ENCODE measurements at regions not wholly inside any gene's neighbourhood (a gene's known extent, or its start where the extent isn't known, plus 50 kb on each side); places are given as distances from the start of the nearest gene placed in this dataset.

- peaks cover 8 to 29% of the 10 kb centered on the region in 2 donors for H3K27me3 Mint-ChIP-seq
- CTCF ChIA-PET, result no interaction called here
- no peak overlapping the region for H3K4me3 ChIP-seq (ENCODE audit: control insufficient read depth in 1 of 2, extremely low read depth in 1 of 2, low read length in 1 of 2)
- no peaks in the 10 kb centered on the region for H3K9me3 ChIP-seq
- no peaks in the 10 kb centered on the region for H3K36me3 Mint-ChIP-seq
- 100% methylated on average over 1 of the region's 2 CpGs for WGBS (ENCODE audit: insufficient coverage)
- no peaks in the 10 kb centered on the region for H3K36me3 ChIP-seq (ENCODE audit: control insufficient read depth in 2 of 2, extremely low read depth in 1 of 2, insufficient read depth in 1 of 2, low read length in 1 of 2)
- H3K4me1 ChIP-seq (ENCODE audit: control insufficient read depth in 1 of 2, extremely low read depth in 1 of 2, insufficient read depth in 2 of 2, low read length in 2 of 2), result no peaks in the 10 kb centered on the region
- H3K4me1 Mint-ChIP-seq, result no peaks in the 10 kb centered on the region
- DNase-seq, result no peak
- H3K27ac ChIP-seq (ENCODE audit: low read length), result no peak overlapping the region
- no peak overlapping the region for H3K4me3 Mint-ChIP-seq
- peaks cover 0 to 4% of the 10 kb centered on the region in 2 experiments for H3K27me3 ChIP-seq (replicated peaks in 1 of 2; ENCODE audit: control insufficient read depth in 2 of 2, extremely low read depth in 1 of 2, insufficient read depth in 2 of 2, low read length in 1 of 2)
- no peak overlapping the region for H3K27ac Mint-ChIP-seq
- no peaks in the 10 kb centered on the region for H3K9me3 Mint-ChIP-seq
- POLR2A ChIA-PET, result no interaction called here
- no peak for ATAC-seq (replicated peaks in 1 of 4)
Observed at GRCh38 chr3:87175732-87176131, 51.4 kb upstream of the CHMP2B start.

GRCh38 chr3:87173776-87174175 lies 53.3 kb upstream of the CHMP2B start:
- H3K9me3 Mint-ChIP-seq, result no peaks in the 10 kb centered on the region
- WGBS (ENCODE audit: insufficient coverage), result 100% methylated on average over 1 of the region's 2 CpGs
- peaks cover 6 to 15% of the 10 kb centered on the region in 2 donors for H3K27me3 Mint-ChIP-seq
- H3K36me3 Mint-ChIP-seq, result no peaks in the 10 kb centered on the region
- ChIA-PET POLR2A (no interaction called here), CTCF (no interaction called here)
- Histone ChIP-seq H3K4me3 (ENCODE audit: control insufficient read depth in 1 of 2, extremely low read depth in 1 of 2, low read length in 1 of 2) (no peak overlapping the region), H3K4me1 (ENCODE audit: control insufficient read depth in 1 of 2, extremely low read depth in 1 of 2, insufficient read depth in 2 of 2, low read length in 2 of 2) (no peaks in the 10 kb centered on the region), H3K27me3 (replicated peaks in 1 of 2; ENCODE audit: control insufficient read depth in 2 of 2, extremely low read depth in 1 of 2, insufficient read depth in 2 of 2, low read length in 1 of 2) (peaks cover 0 to 4% of the 10 kb centered on the region in 2 experiments), H3K9me3 (no peaks in the 10 kb centered on the region), H3K36me3 (ENCODE audit: control insufficient read depth in 2 of 2, extremely low read depth in 1 of 2, insufficient read depth in 1 of 2, low read length in 1 of 2) (no peaks in the 10 kb centered on the region), H3K27ac (ENCODE audit: low read length) (no peak overlapping the region)
- H3K27ac Mint-ChIP-seq, result no peak overlapping the region
- H3K4me3 Mint-ChIP-seq, result no peak overlapping the region
- ATAC-seq (replicated peaks in 1 of 4) (no peak), DNase-seq (no peak)
- no peaks in the 10 kb centered on the region for H3K4me1 Mint-ChIP-seq

GRCh38 chr3:87173071-87173470 lies 54.0 kb upstream of the CHMP2B start:
- 80% methylated on average over 1 of the region's 3 CpGs for WGBS (ENCODE audit: insufficient coverage)
- Mint-ChIP-seq H3K4me3 (no peak overlapping the region), H3K27me3 (peaks cover 5 to 16% of the 10 kb centered on the region in 2 donors), H3K27ac (no peak overlapping the region), H3K9me3 (no peaks in the 10 kb centered on the region), H3K36me3 (no peaks in the 10 kb centered on the region), H3K4me1 (no peaks in the 10 kb centered on the region)
- Histone ChIP-seq H3K36me3 (ENCODE audit: control insufficient read depth in 2 of 2, extremely low read depth in 1 of 2, insufficient read depth in 1 of 2, low read length in 1 of 2) (no peaks in the 10 kb centered on the region), H3K27me3 (replicated peaks in 1 of 2; ENCODE audit: control insufficient read depth in 2 of 2, extremely low read depth in 1 of 2, insufficient read depth in 2 of 2, low read length in 1 of 2) (peaks cover 0 to 4% of the 10 kb centered on the region in 2 experiments), H3K27ac (ENCODE audit: low read length) (no peak overlapping the region), H3K4me1 (ENCODE audit: control insufficient read depth in 1 of 2, extremely low read depth in 1 of 2, insufficient read depth in 2 of 2, low read length in 2 of 2) (no peaks in the 10 kb centered on the region), H3K9me3 (no peaks in the 10 kb centered on the region), H3K4me3 (ENCODE audit: control insufficient read depth in 1 of 2, extremely low read depth in 1 of 2, low read length in 1 of 2) (no peak overlapping the region)
- DNase-seq (no peak), ATAC-seq (replicated peaks in 1 of 4) (no peak)
- ChIA-PET POLR2A (no interaction called here), CTCF (no interaction called here)

- ChIA-PET POLR2A (no interaction called here), CTCF (interaction anchor here (0.6 to 1.1 kb wide), 4 partner anchors 13 to 958 kb away, joined by 3 read pairs; no protein-coding TSS in a partner anchor)
- no peaks in the 10 kb centered on the region for H3K9me3 ChIP-seq
- H3K4me3 ChIP-seq (ENCODE audit: control insufficient read depth in 1 of 2, extremely low read depth in 1 of 2, low read length in 1 of 2), result no peak overlapping the region
- Mint-ChIP-seq H3K4me3 (peak overlapping the region; percentile 22 to 50 (median 25)), H3K27me3 (peaks cover 12 to 18% of the 10 kb centered on the region in 2 donors), H3K27ac (no peak overlapping the region), H3K36me3 (no peaks in the 10 kb centered on the region), H3K4me1 (peaks cover 0 to 6% (median 5%) of the 10 kb centered on the region in 3 donors), H3K9me3 (no peaks in the 10 kb centered on the region)
- no peaks in the 10 kb centered on the region for H3K36me3 ChIP-seq (ENCODE audit: control insufficient read depth in 2 of 2, extremely low read depth in 1 of 2, insufficient read depth in 1 of 2, low read length in 1 of 2)
- H3K27ac ChIP-seq (ENCODE audit: low read length), result no peak overlapping the region
- peak in 8 of 35 experiments; percentile 0 to 53 (median 8) for DNase-seq
- 47% methylated on average over 7 of the region's 11 CpGs for WGBS (ENCODE audit: insufficient coverage)
- no peaks in the 10 kb centered on the region for H3K27me3 ChIP-seq (replicated peaks in 1 of 2; ENCODE audit: control insufficient read depth in 2 of 2, extremely low read depth in 1 of 2, insufficient read depth in 2 of 2, low read length in 1 of 2)
- no peaks in the 10 kb centered on the region for H3K4me1 ChIP-seq (ENCODE audit: control insufficient read depth in 1 of 2, extremely low read depth in 1 of 2, insufficient read depth in 2 of 2, low read length in 2 of 2)
- ATAC-seq (replicated peaks in 1 of 4), result peak in 1 of 4 experiments; percentile 44
Observed at GRCh38 chr3:87167628-87168456, 59.3 kb upstream of the CHMP2B start.

- Mint-ChIP-seq H3K4me3 (no peak overlapping the region), H3K9me3 (no peaks in the 10 kb centered on the region), H3K27me3 (peaks cover 12 to 18% of the 10 kb centered on the region in 2 donors), H3K4me1 (peaks cover 0 to 6% (median 5%) of the 10 kb centered on the region in 3 donors), H3K27ac (no peak overlapping the region), H3K36me3 (no peaks in the 10 kb centered on the region)
- CTCF ChIA-PET, result no interaction called here
- Histone ChIP-seq H3K4me3 (ENCODE audit: control insufficient read depth in 1 of 2, extremely low read depth in 1 of 2, low read length in 1 of 2) (no peak overlapping the region), H3K27me3 (replicated peaks in 1 of 2; ENCODE audit: control insufficient read depth in 2 of 2, extremely low read depth in 1 of 2, insufficient read depth in 2 of 2, low read length in 1 of 2) (no peaks in the 10 kb centered on the region), H3K9me3 (no peaks in the 10 kb centered on the region), H3K36me3 (ENCODE audit: control insufficient read depth in 2 of 2, extremely low read depth in 1 of 2, insufficient read depth in 1 of 2, low read length in 1 of 2) (no peaks in the 10 kb centered on the region), H3K27ac (ENCODE audit: low read length) (no peak overlapping the region), H3K4me1 (ENCODE audit: control insufficient read depth in 1 of 2, extremely low read depth in 1 of 2, insufficient read depth in 2 of 2, low read length in 2 of 2) (no peaks in the 10 kb centered on the region)
- DNase-seq, result no peak
- no CpG with 5 or more reads among the region's 3 CpGs for WGBS (ENCODE audit: insufficient coverage)
- POLR2A ChIA-PET, result no interaction called here
- no peak for ATAC-seq (replicated peaks in 1 of 4)
Observed at GRCh38 chr3:87164245-87164644, 62.9 kb upstream of the CHMP2B start.

GRCh38 chr3:87161851-87162250 lies 65.3 kb upstream of the CHMP2B start:
- H3K27ac Mint-ChIP-seq, result no peak overlapping the region
- H3K27me3 Mint-ChIP-seq, result peaks cover 7 to 13% of the 10 kb centered on the region in 2 donors
- Histone ChIP-seq H3K27ac (ENCODE audit: low read length) (no peak overlapping the region), H3K27me3 (replicated peaks in 1 of 2; ENCODE audit: control insufficient read depth in 2 of 2, extremely low read depth in 1 of 2, insufficient read depth in 2 of 2, low read length in 1 of 2) (no peaks in the 10 kb centered on the region), H3K4me1 (ENCODE audit: control insufficient read depth in 1 of 2, extremely low read depth in 1 of 2, insufficient read depth in 2 of 2, low read length in 2 of 2) (no peaks in the 10 kb centered on the region), H3K9me3 (no peaks in the 10 kb centered on the region), H3K4me3 (ENCODE audit: control insufficient read depth in 1 of 2, extremely low read depth in 1 of 2, low read length in 1 of 2) (no peak overlapping the region), H3K36me3 (ENCODE audit: control insufficient read depth in 2 of 2, extremely low read depth in 1 of 2, insufficient read depth in 1 of 2, low read length in 1 of 2) (no peaks in the 10 kb centered on the region)
- DNase-seq (no peak), ATAC-seq (replicated peaks in 1 of 4) (no peak)
- CTCF ChIA-PET, result no interaction called here
- H3K4me1 Mint-ChIP-seq, result no peaks in the 10 kb centered on the region
- no peaks in the 10 kb centered on the region for H3K36me3 Mint-ChIP-seq
- no CpG with 5 or more reads among the region's 3 CpGs for WGBS (ENCODE audit: insufficient coverage)
- POLR2A ChIA-PET, result no interaction called here
- no peak overlapping the region for H3K4me3 Mint-ChIP-seq
- H3K9me3 Mint-ChIP-seq, result no peaks in the 10 kb centered on the region

Measured in T-cell (primary cell).